Mesenchymal stem cell (in vitro differentiated cells and primary cell): ENCODE measurements at regions not wholly inside any gene's neighbourhood (a gene's known extent, or its start where the extent isn't known, plus 50 kb on each side); places are given as distances from the start of the nearest gene placed in this dataset.

Experiments used
- DNase-seq: peaks from one replicate; pipeline ENCODE4 v3.0.0-alpha.2; 2013
- H2AFZ ChIP-seq: one replicate; pipeline ENCODE4 v1.6.1; 2013; ENCODE audit warnings: low read depth, mild to moderate bottlenecking, control low read depth, inconsistent platforms, low read length, moderate library complexity
- H2AK5ac ChIP-seq: 2 replicates; pipeline ENCODE4 v1.6.1; 2013; ENCODE audit warnings: low read length, moderate library complexity, mild to moderate bottlenecking, inconsistent platforms; ENCODE audit not compliant: severe bottlenecking
- H2BK120ac ChIP-seq: one replicate; pipeline ENCODE4 v1.6.1; 2013; ENCODE audit warnings: low read depth, mild to moderate bottlenecking, inconsistent platforms, low read length, moderate library complexity
- H2BK12ac ChIP-seq, 2 experiments: one replicate each; pipeline ENCODE4 v1.6.1; 2013; ENCODE audit warnings: inconsistent platforms in 2 of 2, low read length in 2 of 2, mild to moderate bottlenecking in 2 of 2, moderate library complexity in 2 of 2, control low read depth in 1 of 2
- H2BK15ac ChIP-seq: one replicate; pipeline ENCODE4 v1.6.1; 2013; ENCODE audit warnings: mild to moderate bottlenecking, low read depth, inconsistent platforms; ENCODE audit not compliant: poor library complexity, severe bottlenecking
- H2BK5ac ChIP-seq: 2 replicates; pipeline ENCODE4 v1.6.1; 2013; ENCODE audit warnings: low read depth, mild to moderate bottlenecking, low read length, control low read depth, inconsistent platforms; ENCODE audit not compliant: poor library complexity, severe bottlenecking
- H3K14ac ChIP-seq, 2 experiments: one replicate each; pipeline ENCODE4 v1.6.1; 2013; ENCODE audit warnings: inconsistent platforms in 2 of 2, low read length in 2 of 2, control low read depth in 1 of 2, mild to moderate bottlenecking in 1 of 2, moderate library complexity in 1 of 2
- H3K18ac ChIP-seq, 2 experiments: one replicate each; pipeline ENCODE4 v1.6.1; 2013; ENCODE audit warnings: inconsistent platforms in 2 of 2, low read length in 2 of 2, control low read depth in 1 of 2, low read depth in 1 of 2, mild to moderate bottlenecking in 1 of 2
- H3K23ac ChIP-seq, 2 experiments: one replicate each; pipeline ENCODE4 v1.6.1; 2013; ENCODE audit warnings: inconsistent platforms in 2 of 2, low read length in 2 of 2, mild to moderate bottlenecking in 2 of 2, moderate library complexity in 2 of 2, control low read depth in 1 of 2
- H3K27ac ChIP-seq: 2 replicates; pipeline ENCODE4 v1.5.1; 2013; ENCODE audit warnings: mild to moderate bottlenecking, moderate library complexity, low read length, control low read depth, inconsistent platforms; ENCODE audit not compliant: poor library complexity, severe bottlenecking
- H3K27me3 ChIP-seq, 2 experiments: 2 replicates each; pipeline versions ENCODE4 v1.6.1 to v1.7.0; 2013; ENCODE audit warnings: low read length in 2 of 2, mild to moderate bottlenecking in 2 of 2, moderate library complexity in 2 of 2, control low read depth in 1 of 2, inconsistent platforms in 1 of 2; ENCODE audit not compliant: control insufficient read depth in 1 of 2, insufficient read depth in 1 of 2
- H3K36me3 ChIP-seq, 2 experiments: 2 replicates each; pipeline versions ENCODE4 v1.6.1 to v1.7.0; 2013; ENCODE audit warnings: low read length in 2 of 2, control low read depth in 1 of 2, inconsistent platforms in 1 of 2, low read depth in 1 of 2, mild to moderate bottlenecking in 1 of 2; ENCODE audit not compliant: insufficient read depth in 2 of 2, control insufficient read depth in 1 of 2
- H3K4ac ChIP-seq, 2 experiments: one replicate each; pipeline ENCODE4 v1.6.1; 2013; ENCODE audit warnings: inconsistent platforms in 2 of 2, low read length in 2 of 2, mild to moderate bottlenecking in 2 of 2, moderate library complexity in 2 of 2, control low read depth in 1 of 2, low read depth in 1 of 2
- H3K4me1 ChIP-seq: 2 replicates; pipeline ENCODE4 v1.6.1; 2013; ENCODE audit warnings: low read depth, low read length, control low read depth; ENCODE audit not compliant: control insufficient read depth, insufficient read depth
- H3K4me2 ChIP-seq: 2 replicates; pipeline ENCODE4 v1.6.1; 2013; ENCODE audit warnings: low read length, mild to moderate bottlenecking, inconsistent platforms; ENCODE audit not compliant: poor library complexity, severe bottlenecking
- H3K4me3 ChIP-seq, 2 experiments: 2 replicates each; pipeline versions ENCODE4 v1.5.1 to v1.7.0; 2013; ENCODE audit warnings: low read length in 2 of 2, mild to moderate bottlenecking in 2 of 2, control low read depth in 1 of 2, low read depth in 1 of 2; ENCODE audit not compliant: insufficient read depth in 1 of 2
- H3K79me1 ChIP-seq: replicated peaks from 2 replicates; pipeline ENCODE4 v1.6.1; 2013; ENCODE audit warnings: mild to moderate bottlenecking, control low read depth, low read length, inconsistent platforms; ENCODE audit not compliant: poor library complexity, severe bottlenecking
- H3K9ac ChIP-seq: 2 replicates; pipeline ENCODE4 v1.7.0; 2013; ENCODE audit warnings: mild to moderate bottlenecking, low read length, moderate library complexity
- H3K9me3 ChIP-seq: 2 replicates; pipeline ENCODE4 v1.7.0; 2013; ENCODE audit warnings: mild to moderate bottlenecking, low read length; ENCODE audit not compliant: control insufficient read depth
- H4K8ac ChIP-seq: one replicate; pipeline ENCODE4 v1.6.1; 2013; ENCODE audit warnings: inconsistent platforms, mild to moderate bottlenecking, low read length, moderate library complexity
- H4K91ac ChIP-seq: one replicate; pipeline ENCODE4 v1.6.1; 2013; ENCODE audit warnings: mild to moderate bottlenecking, low read length, inconsistent platforms
- WGBS: methylation state at CpG from one replicate; pipeline ENCODE4 v1.1.7; 2013; ENCODE audit warnings: mixed read lengths; 5-methylcytosine and 5-hydroxymethylcytosine counted together

GRCh38 chr4:104248726-104249125 lies 246.0 kb downstream of the CXXC4 start:
- peak overlapping the region in 1 of 2 experiments; percentile 50 for H3K23ac ChIP-seq
- H2BK120ac ChIP-seq = no peak overlapping the region
- no peaks in the 10 kb centered on the region for H3K36me3 ChIP-seq
- H2AK5ac ChIP-seq = no peak overlapping the region
- H3K4me1 ChIP-seq = no peaks in the 10 kb centered on the region
- no peaks in the 10 kb centered on the region for H3K27me3 ChIP-seq
- no peak for DNase-seq
- H3K18ac ChIP-seq = no peak overlapping the region
- 89% methylated on average over 1 of the region's 1 CpG for WGBS
- no peak overlapping the region for H4K8ac ChIP-seq
- no peak overlapping the region for H3K9ac ChIP-seq
- no peak overlapping the region for H2BK5ac ChIP-seq
- H3K4me3 ChIP-seq = peak overlapping the region in 1 of 2 experiments; percentile 26
- H3K14ac ChIP-seq = peak overlapping the region in 1 of 2 experiments; percentile 81
- no peak overlapping the region for H2AFZ ChIP-seq
- H3K4ac ChIP-seq = no peak overlapping the region
- no peak overlapping the region for H4K91ac ChIP-seq
- no peak overlapping the region for H2BK15ac ChIP-seq
- H3K4me2 ChIP-seq = no peak overlapping the region
- no peak overlapping the region for H3K27ac ChIP-seq
- no peaks in the 10 kb centered on the region for H3K79me1 ChIP-seq
- H2BK12ac ChIP-seq = no peak overlapping the region
- peaks cover 42% of the 10 kb centered on the region for H3K9me3 ChIP-seq

GRCh38 chr4:104235967-104236366 lies 258.7 kb downstream of the CXXC4 start:
- Histone ChIP-seq H3K79me1 (no peaks in the 10 kb centered on the region), H3K9me3 (peaks cover 4% of the 10 kb centered on the region), H3K18ac (no peak overlapping the region), H3K27ac (no peak overlapping the region), H4K8ac (no peak overlapping the region), H3K36me3 (no peaks in the 10 kb centered on the region), H3K9ac (no peak overlapping the region), H3K4me1 (no peaks in the 10 kb centered on the region), H2BK5ac (no peak overlapping the region), H2BK15ac (no peak overlapping the region), H3K4me3 (no peak overlapping the region), H3K4me2 (no peak overlapping the region), H2AFZ (no peak overlapping the region), H3K27me3 (no peaks in the 10 kb centered on the region), H3K23ac (no peak overlapping the region), H2BK120ac (no peak overlapping the region), H2AK5ac (no peak overlapping the region), H3K4ac (no peak overlapping the region), H4K91ac (no peak overlapping the region), H2BK12ac (no peak overlapping the region), H3K14ac (no peak overlapping the region)
- no peak for DNase-seq
- WGBS = 73% methylated on average over 2 of the region's 4 CpGs

- no peak overlapping the region for H3K9ac ChIP-seq
- H3K4ac ChIP-seq = no peak overlapping the region
- H2BK15ac ChIP-seq = no peak overlapping the region
- DNase-seq = peak; percentile 1
- no peak overlapping the region for H3K14ac ChIP-seq
- no peaks in the 10 kb centered on the region for H3K4me1 ChIP-seq
- H2AK5ac ChIP-seq = no peak overlapping the region
- no peak overlapping the region for H3K4me3 ChIP-seq
- H4K91ac ChIP-seq = no peak overlapping the region
- H3K9me3 ChIP-seq = no peaks in the 10 kb centered on the region
- no peaks in the 10 kb centered on the region for H3K79me1 ChIP-seq
- WGBS = no CpG with 5 or more reads among the region's 1 CpG
- H3K4me2 ChIP-seq = no peak overlapping the region
- no peak overlapping the region for H3K23ac ChIP-seq
- no peak overlapping the region for H2AFZ ChIP-seq
- no peak overlapping the region for H3K18ac ChIP-seq
- H3K36me3 ChIP-seq = no peaks in the 10 kb centered on the region
- no peak overlapping the region for H2BK12ac ChIP-seq
- H4K8ac ChIP-seq = no peak overlapping the region
- H2BK5ac ChIP-seq = no peak overlapping the region
- H3K27me3 ChIP-seq = no peaks in the 10 kb centered on the region
- H3K27ac ChIP-seq = no peak overlapping the region
- no peak overlapping the region for H2BK120ac ChIP-seq
Observed at GRCh38 chr4:104217526-104217925, 277.2 kb downstream of the CXXC4 start.

GRCh38 chr4:104211657-104212056 lies 283.0 kb downstream of the CXXC4 start:
- no peak overlapping the region for H2BK12ac ChIP-seq
- no peak overlapping the region for H4K91ac ChIP-seq
- no peak overlapping the region for H3K23ac ChIP-seq
- H3K36me3 ChIP-seq = no peaks in the 10 kb centered on the region
- H4K8ac ChIP-seq = no peak overlapping the region
- no peaks in the 10 kb centered on the region for H3K79me1 ChIP-seq
- no peak overlapping the region for H3K18ac ChIP-seq
- H2BK5ac ChIP-seq = no peak overlapping the region
- H3K4me2 ChIP-seq = no peak overlapping the region
- no peaks in the 10 kb centered on the region for H3K4me1 ChIP-seq
- no peak for DNase-seq
- 100% methylated on average over 1 of the region's 2 CpGs for WGBS
- H3K4me3 ChIP-seq = no peak overlapping the region
- H3K9me3 ChIP-seq = no peaks in the 10 kb centered on the region
- H2BK15ac ChIP-seq = no peak overlapping the region
- no peak overlapping the region for H2AK5ac ChIP-seq
- no peak overlapping the region for H3K4ac ChIP-seq
- H3K14ac ChIP-seq = no peak overlapping the region
- no peak overlapping the region for H3K27ac ChIP-seq
- H2AFZ ChIP-seq = no peak overlapping the region
- no peaks in the 10 kb centered on the region for H3K27me3 ChIP-seq
- H2BK120ac ChIP-seq = no peak overlapping the region
- no peak overlapping the region for H3K9ac ChIP-seq
